GM12875 (cell line): ENCODE measurements at regions not wholly inside any gene's neighbourhood (a gene's known extent, or its start where the extent isn't known, plus 50 kb on each side); places are given as distances from the start of the nearest gene placed in this dataset.

Source experiments
- H3K4me3 ChIP-seq: one replicate; pipeline ENCODE4 v1.5.1; 2011; ENCODE audit warnings: low read depth, low read length, control low read depth
- TF ChIP-seq, protein P1 (sequence below): IDR thresholded peaks from 2 replicates; pipeline ENCODE4 v1.5.1; 2011; ENCODE audit warnings: low read depth, mild to moderate bottlenecking, control low read depth, inconsistent platforms, low read length, moderate library complexity, borderline replicate concordance; ENCODE audit not compliant: insufficient read depth

DNA sequence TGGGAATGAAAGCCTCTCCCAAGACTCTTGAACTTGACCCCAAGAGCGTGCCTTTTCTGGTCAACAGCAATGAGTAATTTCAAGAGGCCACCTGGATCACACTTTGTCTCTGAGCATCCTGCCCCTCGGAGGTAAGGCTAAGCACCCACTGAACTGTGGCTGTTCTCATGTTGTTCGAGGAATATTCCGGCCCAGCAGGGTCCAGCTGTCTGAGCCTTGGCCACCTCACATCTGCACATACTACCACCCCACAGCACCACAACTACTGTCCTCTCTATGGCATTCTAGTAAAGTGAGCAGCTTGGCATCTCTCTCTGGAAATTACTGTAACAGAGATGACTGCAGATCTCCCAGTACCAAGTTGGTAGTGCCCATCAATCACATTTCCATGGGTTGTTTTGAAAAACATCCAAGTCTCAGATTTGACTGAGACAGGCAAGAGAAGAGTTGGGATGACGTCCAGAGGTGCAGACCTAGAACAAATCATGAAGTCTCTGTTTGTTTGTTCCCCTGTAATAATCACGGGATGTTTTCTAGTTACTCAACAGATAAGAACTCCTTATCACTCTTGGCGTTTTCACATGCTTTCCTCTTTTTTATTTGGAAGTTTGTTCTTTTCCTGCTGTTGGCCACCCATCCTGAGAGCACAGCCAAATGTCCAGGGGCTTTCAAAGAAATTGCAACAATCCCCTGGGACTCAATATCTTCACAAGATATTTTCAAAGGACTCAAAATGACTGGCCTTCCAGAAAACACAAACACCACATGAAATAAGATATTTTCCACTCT, 336.0 kb upstream of the TNP1 start:
- no peak overlapping the region for H3K4me3 ChIP-seq
- TF ChIP-seq, protein P1, sequence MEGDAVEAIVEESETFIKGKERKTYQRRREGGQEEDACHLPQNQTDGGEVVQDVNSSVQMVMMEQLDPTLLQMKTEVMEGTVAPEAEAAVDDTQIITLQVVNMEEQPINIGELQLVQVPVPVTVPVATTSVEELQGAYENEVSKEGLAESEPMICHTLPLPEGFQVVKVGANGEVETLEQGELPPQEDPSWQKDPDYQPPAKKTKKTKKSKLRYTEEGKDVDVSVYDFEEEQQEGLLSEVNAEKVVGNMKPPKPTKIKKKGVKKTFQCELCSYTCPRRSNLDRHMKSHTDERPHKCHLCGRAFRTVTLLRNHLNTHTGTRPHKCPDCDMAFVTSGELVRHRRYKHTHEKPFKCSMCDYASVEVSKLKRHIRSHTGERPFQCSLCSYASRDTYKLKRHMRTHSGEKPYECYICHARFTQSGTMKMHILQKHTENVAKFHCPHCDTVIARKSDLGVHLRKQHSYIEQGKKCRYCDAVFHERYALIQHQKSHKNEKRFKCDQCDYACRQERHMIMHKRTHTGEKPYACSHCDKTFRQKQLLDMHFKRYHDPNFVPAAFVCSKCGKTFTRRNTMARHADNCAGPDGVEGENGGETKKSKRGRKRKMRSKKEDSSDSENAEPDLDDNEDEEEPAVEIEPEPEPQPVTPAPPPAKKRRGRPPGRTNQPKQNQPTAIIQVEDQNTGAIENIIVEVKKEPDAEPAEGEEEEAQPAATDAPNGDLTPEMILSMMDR = no peak

DNA sequence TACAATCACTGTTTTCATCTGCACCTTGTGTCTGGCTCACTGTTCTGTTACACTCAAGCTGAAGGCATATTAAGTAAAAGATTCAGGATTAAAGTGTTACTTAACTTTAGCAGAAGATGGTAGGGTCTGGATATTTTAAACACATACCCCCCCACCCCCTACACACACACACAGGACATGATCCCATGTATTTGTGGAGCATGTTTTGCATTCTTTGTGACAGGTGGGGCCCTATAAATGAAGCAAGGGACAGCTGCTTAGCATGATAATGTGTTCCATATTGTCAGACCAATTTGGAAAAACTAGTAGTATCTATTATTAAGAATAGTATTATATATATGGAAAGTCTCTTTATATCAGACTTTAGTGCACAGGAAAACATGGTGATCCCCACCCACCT, 335.2 kb upstream of the TNP1 start:
- TF ChIP-seq, protein P1 = no peak
- no peak overlapping the region for H3K4me3 ChIP-seq

DNA sequence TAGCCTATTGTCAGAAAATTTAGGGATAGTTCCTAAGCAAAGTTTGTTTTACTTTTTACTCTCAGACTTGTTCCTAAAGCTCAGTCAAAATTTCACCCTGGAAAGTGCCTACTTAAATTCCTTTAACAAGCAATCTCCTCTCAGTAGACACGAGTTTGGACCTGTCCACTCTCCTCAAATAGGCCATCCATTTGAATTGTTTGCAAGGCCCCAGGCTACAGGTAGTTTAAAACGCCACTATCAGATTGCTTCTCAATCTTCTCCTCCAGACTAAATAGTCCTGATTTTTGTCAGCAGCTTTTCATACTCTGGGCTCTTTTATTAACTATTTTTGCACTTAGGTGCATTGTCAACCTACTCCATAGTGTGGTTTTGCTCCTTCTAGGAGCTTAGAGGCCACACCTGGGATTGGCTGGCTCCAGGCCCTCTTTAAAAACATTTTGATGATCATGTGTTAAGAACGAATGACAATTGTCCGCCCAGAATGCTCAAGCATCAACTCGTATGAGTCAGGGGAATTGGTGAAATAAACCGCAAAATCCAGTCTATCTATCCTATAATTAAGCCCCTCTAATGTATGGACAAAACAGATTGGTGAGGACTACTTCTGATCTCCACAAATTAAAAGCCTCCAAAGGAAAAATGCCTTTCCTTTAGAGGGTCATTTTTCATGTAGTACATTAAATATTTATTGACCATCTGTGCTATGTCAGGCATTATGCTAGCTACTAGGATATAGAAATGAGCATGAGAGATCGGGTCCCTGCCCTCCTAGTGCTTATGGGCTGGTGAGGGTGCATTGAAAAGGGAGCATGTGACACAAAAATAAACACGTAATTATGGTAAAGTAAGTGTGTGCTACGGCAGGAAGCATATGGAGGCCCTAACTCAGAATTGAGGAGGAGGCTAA, 333.8 kb upstream of the TNP1 start:
- no peak overlapping the region for H3K4me3 ChIP-seq
- TF ChIP-seq, protein P1 = no peak

DNA sequence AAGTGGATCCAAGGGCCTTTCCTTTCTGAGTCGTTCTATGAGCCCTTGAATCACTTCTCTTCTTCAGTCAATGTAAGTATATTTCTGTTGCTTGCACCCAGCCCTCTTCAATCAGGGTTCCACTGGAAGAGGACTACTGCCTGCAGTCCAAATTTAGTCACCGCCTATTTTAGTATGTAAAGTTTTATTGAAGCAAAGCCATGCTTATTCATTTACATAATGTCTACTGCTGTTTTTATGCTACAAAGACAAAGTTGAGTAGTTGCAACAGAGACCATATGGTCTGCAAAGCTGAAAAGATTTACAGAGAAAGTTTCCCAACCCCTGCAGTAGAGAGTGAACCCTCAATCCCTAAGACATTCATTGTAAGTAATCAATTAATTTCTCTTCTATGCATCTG, 332.5 kb upstream of the TNP1 start:
- H3K4me3 ChIP-seq = no peak overlapping the region
- TF ChIP-seq, protein P1 = no peak

DNA sequence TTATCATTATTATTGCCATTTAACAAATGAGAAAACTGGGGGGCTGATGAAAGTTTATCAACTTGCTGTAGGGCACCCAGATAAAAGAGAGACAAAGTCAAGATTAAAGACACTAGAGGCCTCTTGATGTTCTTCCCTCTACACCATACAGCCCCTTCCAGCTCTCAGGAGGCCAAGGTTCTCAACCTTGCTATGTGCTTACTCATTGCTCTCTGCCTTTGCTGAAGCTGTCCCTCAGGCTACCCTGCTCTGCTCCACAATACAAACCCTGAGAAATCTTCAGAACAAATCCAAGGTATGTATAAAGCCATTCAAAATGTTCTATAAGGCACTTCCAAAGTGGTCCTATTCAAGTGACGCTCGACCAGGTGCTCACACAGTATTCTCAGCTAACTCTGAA, 329.9 kb upstream of the TNP1 start:
- no peak overlapping the region for H3K4me3 ChIP-seq
- TF ChIP-seq, protein P1 = no peak

DNA sequence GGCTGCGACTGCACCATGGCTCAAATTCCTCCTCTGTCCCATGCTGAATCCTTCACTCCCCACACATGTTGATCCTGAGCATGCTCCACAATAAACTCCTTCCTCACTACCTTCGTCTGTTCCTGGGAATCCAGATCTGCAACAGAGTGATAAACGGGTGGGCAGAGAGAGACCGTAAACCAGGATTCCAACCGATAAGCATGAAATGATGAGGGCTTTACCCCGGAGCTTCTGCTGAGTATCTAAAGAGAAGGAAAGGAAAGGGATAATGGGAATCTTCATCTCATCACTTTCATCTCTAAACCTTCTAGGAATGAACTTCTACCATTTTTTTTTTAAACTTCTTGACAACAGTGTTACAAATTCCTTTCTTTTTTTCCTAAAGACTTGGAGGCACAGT, 329.3 kb upstream of the TNP1 start:
- TF ChIP-seq, protein P1 = no peak

DNA sequence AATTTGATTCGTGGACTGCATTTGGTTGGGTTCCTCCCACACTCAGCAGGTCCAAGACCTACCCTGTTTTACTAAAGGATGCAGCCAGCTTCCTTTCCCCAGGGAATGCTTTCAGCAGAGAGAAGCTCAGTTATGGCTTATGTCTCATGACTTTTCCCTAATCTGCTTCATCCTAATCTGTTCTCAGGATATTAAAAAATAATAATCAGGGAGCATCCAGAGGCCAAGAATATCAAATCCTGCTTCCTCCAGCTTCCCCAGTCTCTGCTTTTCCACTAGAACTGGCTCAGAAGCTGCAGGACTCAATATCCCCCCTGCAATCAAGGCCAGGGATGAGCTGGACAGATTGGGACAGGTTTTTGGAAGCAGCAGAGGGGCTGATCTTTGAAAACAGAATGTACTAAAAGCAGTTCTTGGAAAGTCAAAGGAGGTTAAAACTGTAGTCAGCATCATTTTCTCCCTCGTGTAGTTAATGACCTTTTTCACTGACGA, 326.9 kb upstream of the TNP1 start:
- no peak overlapping the region for H3K4me3 ChIP-seq
- TF ChIP-seq, protein P1 = no peak

More for the DNA sequence above, 329.3 kb upstream of the TNP1 start:
- H3K4me3 ChIP-seq = no peak overlapping the region
